ENCODE measurements at regions not wholly inside any gene's neighbourhood (a gene's known extent, or its start where the extent isn't known, plus 50 kb on each side); places are given as distances from the start of the nearest gene placed in this dataset.

- TF ChIP-seq CTCF (IDR thresholded peaks at IDR 0.05): no peak
- TF ChIP-seq POLR2A (IDR thresholded peaks at IDR 0.05): no peak
Observed at GRCh38 chr12:91723191-91723590, 422.5 kb downstream of the BTG1 start.
